T-helper 1 cell treated with Interleukin-12 subunit alpha and Interleukin-12 subunit beta and Interleukin-4 antibody, amounts not matched to agents 30 ng/mL and 1 ng/mL, for 36 hours (primary cell): ENCODE measurements at regions not wholly inside any gene's neighbourhood (a gene's known extent, or its start where the extent isn't known, plus 50 kb on each side); places are given as distances from the start of the nearest gene placed in this dataset.
"Not testable (repeated sequence)": the region's sequence is repeated elsewhere in the genome, so short reads cannot be mapped to it uniquely, and the experiment has no call there.

Experiments
- intact Hi-C: fragments of 100-400 bp; cut with micrococcal nuclease; formaldehyde crosslinking; loops from one replicate; pipeline ENCODE4 v1.15.1; 2024

GRCh38 chr12:91643763-91644162 is 461.1 kb upstream of the DCN start:
- intact Hi-C loops = no loop called here

- intact Hi-C loops = no loop called here
These were observed 457.4 kb upstream of the DCN start for GRCh38 chr12:91640021-91640420.

- intact Hi-C loops = no loop called here
These were observed 456.7 kb upstream of the DCN start for GRCh38 chr12:91639327-91639726.

- intact Hi-C loops = no loop called here
These were observed 455.4 kb upstream of the DCN start for GRCh38 chr12:91637789-91638624.

- intact Hi-C loops = no loop called here
These were observed 454.1 kb upstream of the DCN start for GRCh38 chr12:91636721-91637120.

GRCh38 chr12:91634386-91634713 is 451.7 kb upstream of the DCN start:
- intact Hi-C loops = not testable (repeated sequence)

GRCh38 chr12:91633734-91634357 is 451.2 kb upstream of the DCN start:
- intact Hi-C loops = no loop called here

GRCh38 chr12:91633206-91633605 is 450.6 kb upstream of the DCN start:
- intact Hi-C loops = no loop called here

- intact Hi-C loops = no loop called here
These were observed 449.6 kb upstream of the DCN start for GRCh38 chr12:91632042-91632786.

GRCh38 chr12:91630596-91631293 is 448.1 kb upstream of the DCN start:
- intact Hi-C loops = no loop called here

- intact Hi-C loops = no loop called here
These were observed 447.5 kb upstream of the DCN start for GRCh38 chr12:91630083-91630482.

GRCh38 chr12:91629440-91629839 is 446.8 kb upstream of the DCN start:
- intact Hi-C loops = no loop called here

- intact Hi-C loops = no loop called here
These were observed 446.0 kb upstream of the DCN start for GRCh38 chr12:91628656-91629055.

- intact Hi-C loops = no loop called here
These were observed 444.6 kb upstream of the DCN start for GRCh38 chr12:91627225-91627624.

- intact Hi-C loops = no loop called here
These were observed 440.4 kb upstream of the DCN start for GRCh38 chr12:91622981-91623380.

GRCh38 chr12:91622037-91622436 is 439.4 kb upstream of the DCN start:
- intact Hi-C loops = no loop called here

- intact Hi-C loops = no loop called here
These were observed 438.4 kb upstream of the DCN start for GRCh38 chr12:91620992-91621391.

GRCh38 chr12:91620422-91620821 is 437.8 kb upstream of the DCN start:
- intact Hi-C loops = no loop called here

GRCh38 chr12:91618281-91618680 is 435.7 kb upstream of the DCN start:
- intact Hi-C loops = no loop called here

GRCh38 chr12:91617818-91618217 is 435.2 kb upstream of the DCN start:
- intact Hi-C loops = no loop called here

GRCh38 chr12:91616416-91616815 is 433.8 kb upstream of the DCN start:
- intact Hi-C loops = no loop called here
